ENCODE measurements at regions not wholly inside any gene's neighbourhood (a gene's known extent, or its start where the extent isn't known, plus 50 kb on each side); places are given as distances from the start of the nearest gene placed in this dataset.

- TF ChIP-seq MXI1 (IDR thresholded peaks at IDR 0.05; ENCODE audit: low read depth, low read length) (no peak), CTCF (IDR thresholded peaks at IDR 0.05) (no peak), RXRA (IDR thresholded peaks at IDR 0.05; ENCODE audit: borderline replicate concordance, low read depth) (no peak), TCF12 (IDR thresholded peaks at IDR 0.05) (no peak), REST (IDR thresholded peaks at IDR 0.05; ENCODE audit: low read depth, low read length) (no peak), POLR2AphosphoS5 (IDR thresholded peaks at IDR 0.05; ENCODE audit: low read depth, low read length) (no peak), PBX3 (IDR thresholded peaks at IDR 0.05) (no peak), EP300 (IDR thresholded peaks at IDR 0.05; ENCODE audit: borderline replicate concordance in 1 of 2, low read depth in 1 of 2, low read length in 1 of 2) (no peak), TEAD4 (IDR thresholded peaks at IDR 0.05; ENCODE audit: borderline replicate concordance, insufficient read depth) (no peak), NRF1 (IDR thresholded peaks at IDR 0.05; ENCODE audit: low read depth, low read length) (no peak), TAF1 (IDR thresholded peaks at IDR 0.05; ENCODE audit: borderline replicate concordance, low read depth, low read length) (no peak), GABPA (IDR thresholded peaks at IDR 0.05; ENCODE audit: low read depth) (no peak)
- TF ChIP-seq, protein P1, sequence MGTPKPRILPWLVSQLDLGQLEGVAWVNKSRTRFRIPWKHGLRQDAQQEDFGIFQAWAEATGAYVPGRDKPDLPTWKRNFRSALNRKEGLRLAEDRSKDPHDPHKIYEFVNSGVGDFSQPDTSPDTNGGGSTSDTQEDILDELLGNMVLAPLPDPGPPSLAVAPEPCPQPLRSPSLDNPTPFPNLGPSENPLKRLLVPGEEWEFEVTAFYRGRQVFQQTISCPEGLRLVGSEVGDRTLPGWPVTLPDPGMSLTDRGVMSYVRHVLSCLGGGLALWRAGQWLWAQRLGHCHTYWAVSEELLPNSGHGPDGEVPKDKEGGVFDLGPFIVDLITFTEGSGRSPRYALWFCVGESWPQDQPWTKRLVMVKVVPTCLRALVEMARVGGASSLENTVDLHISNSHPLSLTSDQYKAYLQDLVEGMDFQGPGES (IDR thresholded peaks at IDR 0.05; ENCODE audit: low read depth, low read length): no peak
Measured at GRCh38 chr4:115973768-115974167, 860.3 kb upstream of the NDST4 start.
